ENCODE measurements at regions not wholly inside any gene's neighbourhood (a gene's known extent, or its start where the extent isn't known, plus 50 kb on each side); places are given as distances from the start of the nearest gene placed in this dataset.
"Not testable (repeated sequence)": the region's sequence is repeated elsewhere in the genome, so short reads cannot be mapped to it uniquely, and the experiment has no call there.

DNA sequence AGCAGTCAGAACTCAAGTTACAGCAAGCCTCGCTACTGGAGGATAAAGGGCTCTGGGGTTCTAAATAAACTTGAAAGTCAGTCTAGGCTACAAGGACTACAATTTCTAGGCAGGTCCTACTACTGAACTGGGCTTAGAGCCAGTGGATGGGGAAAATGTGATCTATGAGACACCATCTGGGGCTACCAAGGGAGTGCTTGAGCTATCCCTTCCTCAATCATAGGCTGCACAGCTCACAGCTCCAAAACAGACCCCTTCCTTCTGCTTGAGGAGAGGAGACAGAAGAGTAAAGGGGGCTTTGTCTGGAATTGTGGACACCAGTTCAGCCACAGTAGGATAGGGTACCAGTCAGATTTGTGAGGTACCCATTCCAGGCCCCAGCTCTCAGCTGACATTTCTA is 145.8 kb upstream of the SNX7 start:
- no peak for TF ChIP-seq ZNF776 (tag by site-specific recombination; IDR thresholded peaks at IDR 0.05; ENCODE audit: borderline replicate concordance)
- TF ChIP-seq ZNF510 (tag by site-specific recombination; IDR thresholded peaks at IDR 0.05; ENCODE audit: insufficient replicate concordance), result no peak
- TF ChIP-seq ZNF473 (tag by site-specific recombination; IDR thresholded peaks at IDR 0.05), result no peak
- TF ChIP-seq ZNF157 (tag by site-specific recombination; IDR thresholded peaks at IDR 0.05), result no peak
- TF ChIP-seq, protein P1, sequence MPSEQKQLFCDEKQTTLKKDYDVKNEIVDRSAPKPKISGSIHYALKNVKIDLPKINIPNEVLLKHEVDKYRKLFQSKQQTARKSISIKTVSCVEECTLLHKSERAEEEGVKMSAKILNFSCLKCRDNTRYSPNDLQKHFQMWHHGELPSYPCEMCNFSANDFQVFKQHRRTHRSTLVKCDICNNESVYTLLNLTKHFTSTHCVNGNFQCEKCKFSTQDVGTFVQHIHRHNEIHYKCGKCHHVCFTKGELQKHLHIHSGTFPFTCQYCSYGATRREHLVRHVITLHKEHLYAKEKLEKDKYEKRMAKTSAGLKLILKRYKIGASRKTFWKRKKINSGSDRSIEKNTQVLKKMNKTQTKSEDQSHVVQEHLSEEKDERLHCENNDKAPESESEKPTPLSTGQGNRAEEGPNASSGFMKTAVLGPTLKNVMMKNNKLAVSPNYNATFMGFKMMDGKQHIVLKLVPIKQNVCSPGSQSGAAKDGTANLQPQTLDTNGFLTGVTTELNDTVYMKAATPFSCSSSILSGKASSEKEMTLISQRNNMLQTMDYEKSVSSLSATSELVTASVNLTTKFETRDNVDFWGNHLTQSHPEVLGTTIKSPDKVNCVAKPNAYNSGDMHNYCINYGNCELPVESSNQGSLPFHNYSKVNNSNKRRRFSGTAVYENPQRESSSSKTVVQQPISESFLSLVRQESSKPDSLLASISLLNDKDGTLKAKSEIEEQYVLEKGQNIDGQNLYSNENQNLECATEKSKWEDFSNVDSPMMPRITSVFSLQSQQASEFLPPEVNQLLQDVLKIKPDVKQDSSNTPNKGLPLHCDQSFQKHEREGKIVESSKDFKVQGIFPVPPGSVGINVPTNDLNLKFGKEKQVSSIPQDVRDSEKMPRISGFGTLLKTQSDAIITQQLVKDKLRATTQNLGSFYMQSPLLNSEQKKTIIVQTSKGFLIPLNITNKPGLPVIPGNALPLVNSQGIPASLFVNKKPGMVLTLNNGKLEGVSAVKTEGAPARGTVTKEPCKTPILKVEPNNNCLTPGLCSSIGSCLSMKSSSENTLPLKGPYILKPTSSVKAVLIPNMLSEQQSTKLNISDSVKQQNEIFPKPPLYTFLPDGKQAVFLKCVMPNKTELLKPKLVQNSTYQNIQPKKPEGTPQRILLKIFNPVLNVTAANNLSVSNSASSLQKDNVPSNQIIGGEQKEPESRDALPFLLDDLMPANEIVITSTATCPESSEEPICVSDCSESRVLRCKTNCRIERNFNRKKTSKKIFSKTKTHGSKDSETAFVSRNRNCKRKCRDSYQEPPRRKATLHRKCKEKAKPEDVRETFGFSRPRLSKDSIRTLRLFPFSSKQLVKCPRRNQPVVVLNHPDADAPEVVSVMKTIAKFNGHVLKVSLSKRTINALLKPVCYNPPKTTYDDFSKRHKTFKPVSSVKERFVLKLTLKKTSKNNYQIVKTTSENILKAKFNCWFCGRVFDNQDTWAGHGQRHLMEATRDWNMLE (tag by site-specific recombination; conservative IDR thresholded peaks at IDR 0.05; ENCODE audit: low read depth), result no peak
- TF ChIP-seq, protein P2, sequence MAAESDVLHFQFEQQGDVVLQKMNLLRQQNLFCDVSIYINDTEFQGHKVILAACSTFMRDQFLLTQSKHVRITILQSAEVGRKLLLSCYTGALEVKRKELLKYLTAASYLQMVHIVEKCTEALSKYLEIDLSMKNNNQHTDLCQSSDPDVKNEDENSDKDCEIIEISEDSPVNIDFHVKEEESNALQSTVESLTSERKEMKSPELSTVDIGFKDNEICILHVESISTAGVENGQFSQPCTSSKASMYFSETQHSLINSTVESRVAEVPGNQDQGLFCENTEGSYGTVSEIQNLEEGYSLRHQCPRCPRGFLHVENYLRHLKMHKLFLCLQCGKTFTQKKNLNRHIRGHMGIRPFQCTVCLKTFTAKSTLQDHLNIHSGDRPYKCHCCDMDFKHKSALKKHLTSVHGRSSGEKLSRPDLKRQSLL (tag by site-specific recombination; IDR thresholded peaks at IDR 0.05), result no peak
- ChIA-PET CTCF (no interaction called here), POLR2A (no interaction called here)
- Histone ChIP-seq H3K9me3 (ENCODE audit: control insufficient read depth, insufficient read depth, low read depth, low read length) (no peaks in the 10 kb centered on the region), H3K4me3 (ENCODE audit: low read depth, low read length) (no peak overlapping the region), H3K4me1 (ENCODE audit: control insufficient read depth, insufficient read depth, low read length) (no peaks in the 10 kb centered on the region), H3K36me3 (ENCODE audit: control insufficient read depth in 2 of 2, insufficient read depth in 1 of 2, low read length in 2 of 2) (no peaks in the 10 kb centered on the region), H3K27ac (ENCODE audit: extremely low read depth, low read depth, low read length) (no peak overlapping the region)

DNA sequence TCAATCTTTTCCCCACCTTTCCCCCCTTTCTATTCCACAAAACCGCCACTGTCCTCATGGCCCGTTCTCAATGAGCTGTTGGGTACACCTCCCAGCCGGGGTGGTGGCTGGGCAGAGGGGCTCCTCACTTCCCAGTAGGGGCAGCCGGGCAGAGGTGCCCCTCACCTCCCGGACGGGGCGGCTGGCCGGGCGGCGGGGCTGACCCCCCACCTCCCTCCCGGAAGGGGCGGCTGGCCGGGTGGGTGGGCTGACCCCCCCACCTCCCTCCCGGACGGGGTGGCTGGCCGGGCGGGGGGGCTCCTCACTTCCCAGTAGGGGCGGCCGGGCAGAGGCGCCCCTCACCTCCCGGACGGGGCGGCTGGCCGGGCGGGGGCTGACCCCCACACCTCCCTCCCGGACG is 149.3 kb upstream of the SNX7 start:
- H3K9me3 ChIP-seq (ENCODE audit: control insufficient read depth, insufficient read depth, low read depth, low read length); H3K4me3 ChIP-seq (ENCODE audit: low read depth, low read length); POLR2A ChIA-PET; H3K27ac ChIP-seq (ENCODE audit: extremely low read depth, low read depth, low read length); CTCF ChIA-PET; H3K4me1 ChIP-seq (ENCODE audit: control insufficient read depth, insufficient read depth, low read length); H3K36me3 ChIP-seq (ENCODE audit: control insufficient read depth in 2 of 2, insufficient read depth in 1 of 2, low read length in 2 of 2): not testable (repeated sequence)

DNA sequence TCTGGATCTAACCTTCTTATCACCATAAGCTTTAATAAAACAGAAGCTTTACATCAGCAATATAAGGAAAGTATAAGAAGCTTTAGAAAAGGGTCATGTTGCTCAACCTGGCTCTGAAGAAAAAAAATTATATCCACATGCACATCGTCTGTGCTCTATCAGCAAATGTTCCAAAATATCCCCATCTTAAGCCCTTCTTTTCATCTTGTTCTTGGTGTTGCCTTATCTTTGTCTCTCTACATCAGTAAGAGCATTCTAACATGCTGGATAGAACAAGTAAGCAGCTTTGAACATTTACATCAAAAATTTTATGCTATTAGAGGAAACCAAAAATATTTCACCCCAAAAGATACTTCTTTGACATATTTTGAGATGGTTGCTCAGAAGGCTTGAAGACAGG is 157.8 kb upstream of the SNX7 start:
- Histone ChIP-seq H3K27ac (ENCODE audit: extremely low read depth, low read depth, low read length) (no peak overlapping the region), H3K4me3 (ENCODE audit: low read depth, low read length) (no peak overlapping the region), H3K4me1 (ENCODE audit: control insufficient read depth, insufficient read depth, low read length) (no peaks in the 10 kb centered on the region), H3K9me3 (ENCODE audit: control insufficient read depth, insufficient read depth, low read depth, low read length) (no peaks in the 10 kb centered on the region), H3K36me3 (ENCODE audit: control insufficient read depth in 2 of 2, insufficient read depth in 1 of 2, low read length in 2 of 2) (no peaks in the 10 kb centered on the region)
- CTCF ChIA-PET, result no interaction called here
- TF ChIP-seq TRIM28 (IDR thresholded peaks at IDR 0.05; ENCODE audit: borderline replicate concordance, low read length), result no peak
- no peak for TF ChIP-seq KLF10 (tag by site-specific recombination; IDR thresholded peaks at IDR 0.05)
- no peak for TF ChIP-seq GLI2 (tag by site-specific recombination; IDR thresholded peaks at IDR 0.05; ENCODE audit: borderline replicate concordance, low read depth)
- TF ChIP-seq ZNF2 (tag by site-specific recombination; IDR thresholded peaks at IDR 0.05), result no peak
- POLR2A ChIA-PET, result no interaction called here

DNA sequence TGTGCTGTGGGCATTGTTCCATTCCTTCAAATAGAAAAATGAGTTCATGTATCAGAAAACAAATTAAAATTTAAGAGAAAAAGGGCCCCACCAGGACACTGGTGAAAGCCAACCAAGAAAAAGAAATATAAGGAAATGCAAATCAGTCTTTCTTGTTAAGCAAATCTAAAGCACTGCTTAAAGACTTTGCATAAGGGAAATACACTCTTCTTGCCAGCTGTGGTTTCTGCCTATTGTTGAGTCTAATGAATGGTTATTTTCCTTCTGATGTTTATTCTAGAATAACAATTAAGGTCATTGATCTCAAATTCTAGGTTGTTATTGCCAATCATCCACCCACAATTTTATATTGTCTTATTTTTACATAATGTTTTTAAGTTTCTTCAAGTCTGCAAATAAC is 158.6 kb upstream of the SNX7 start:
- Histone ChIP-seq H3K4me1 (ENCODE audit: control insufficient read depth, insufficient read depth, low read length) (no peaks in the 10 kb centered on the region), H3K4me3 (ENCODE audit: low read depth, low read length) (no peak overlapping the region), H3K9me3 (ENCODE audit: control insufficient read depth, insufficient read depth, low read depth, low read length) (no peaks in the 10 kb centered on the region), H3K36me3 (ENCODE audit: control insufficient read depth in 2 of 2, insufficient read depth in 1 of 2, low read length in 2 of 2) (no peaks in the 10 kb centered on the region), H3K27ac (ENCODE audit: extremely low read depth, low read depth, low read length) (no peak overlapping the region)
- CTCF ChIA-PET, result no interaction called here
- POLR2A ChIA-PET, result no interaction called here
- TF ChIP-seq ZNF302 (tag by site-specific recombination; IDR thresholded peaks at IDR 0.05; ENCODE audit: low read depth), result no peak
- no peak for TF ChIP-seq ZNF830 (tag by site-specific recombination; IDR thresholded peaks at IDR 0.05; ENCODE audit: low read depth)
- no peak for TF ChIP-seq ZNF24 (tag by site-specific recombination; IDR thresholded peaks at IDR 0.05)
- TF ChIP-seq, protein P3, sequence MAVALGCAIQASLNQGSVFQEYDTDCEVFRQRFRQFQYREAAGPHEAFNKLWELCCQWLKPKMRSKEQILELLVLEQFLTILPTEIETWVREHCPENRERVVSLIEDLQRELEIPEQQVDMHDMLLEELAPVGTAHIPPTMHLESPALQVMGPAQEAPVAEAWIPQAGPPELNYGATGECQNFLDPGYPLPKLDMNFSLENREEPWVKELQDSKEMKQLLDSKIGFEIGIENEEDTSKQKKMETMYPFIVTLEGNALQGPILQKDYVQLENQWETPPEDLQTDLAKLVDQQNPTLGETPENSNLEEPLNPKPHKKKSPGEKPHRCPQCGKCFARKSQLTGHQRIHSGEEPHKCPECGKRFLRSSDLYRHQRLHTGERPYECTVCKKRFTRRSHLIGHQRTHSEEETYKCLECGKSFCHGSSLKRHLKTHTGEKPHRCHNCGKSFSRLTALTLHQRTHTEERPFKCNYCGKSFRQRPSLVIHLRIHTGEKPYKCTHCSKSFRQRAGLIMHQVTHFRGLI (tag by site-specific recombination; IDR thresholded peaks at IDR 0.05), result no peak
- no peak for TF ChIP-seq ZNF146 (tag by site-specific recombination; IDR thresholded peaks at IDR 0.05)
- TF ChIP-seq, protein P1 (tag by site-specific recombination; conservative IDR thresholded peaks at IDR 0.05; ENCODE audit: low read depth), result no peak
- no peak for TF ChIP-seq ZFP3 (tag by site-specific recombination; IDR thresholded peaks at IDR 0.05; ENCODE audit: low read depth)
